Esophagus squamous epithelium (tissue), 5 donors: ENCODE measurements at regions not wholly inside any gene's neighbourhood (a gene's known extent, or its start where the extent isn't known, plus 50 kb on each side); places are given as distances from the start of the nearest gene placed in this dataset.

Source experiments
- DNase-seq: peaks from one replicate; lab custom pipeline; 2025; lab: John Stamatoyannopoulos, UW
- H3K27ac ChIP-seq, 4 donors: fragments of 200-600 bp; sonication (generic); one replicate each; pipeline ENCODE4 v1.5.1; 2016 to 2019; ENCODE audit warnings: mild to moderate bottlenecking in 1 of 4
- H3K27me3 ChIP-seq, 4 donors: fragments of 200-600 bp; sonication (generic); 1 replicate in 3 of 4; 2 replicates in 1 of 4; pipeline versions ENCODE4 v1.5.1 to v1.6.0; 2017 to 2021; ENCODE audit warnings: antibody characterized with exemption in 1 of 4
- H3K36me3 ChIP-seq, 3 donors: fragments of 200-600 bp; sonication (generic); one replicate each; pipeline ENCODE4 v1.5.1; 2016 to 2019
- H3K4me1 ChIP-seq, 3 donors: fragments of 200-600 bp; sonication (generic); one replicate each; pipeline ENCODE4 v1.5.1; 2017 to 2019
- H3K4me3 ChIP-seq, 4 donors: fragments of 200-600 bp; sonication (generic); 1 replicate in 3 of 4; 2 replicates in 1 of 4; pipeline ENCODE4 v1.5.1; 2016 to 2019; ENCODE audit warnings: mild to moderate bottlenecking in 2 of 4, moderate library complexity in 1 of 4
- H3K9me3 ChIP-seq, 3 donors: fragments of 200-600 bp; sonication (generic); one replicate each; pipeline ENCODE4 v1.5.1; 2016 to 2019
- CTCF ChIP-seq, 6 experiments: fragments of 450-650 bp in 4 of 6; fragments of 200-600 bp in 2 of 6; sonication (generic) in 2 of 6; IDR thresholded peaks; one replicate each; pipeline ENCODE4 v1.5.1; 2016 to 2019; ENCODE audit warnings: antibody characterized with exemption in 6 of 6, mild to moderate bottlenecking in 4 of 6, moderate library complexity in 4 of 6
- POLR2A ChIP-seq, 4 donors: fragments of 450-650 bp; IDR thresholded peaks; one replicate each; pipeline ENCODE4 v1.6.1; 2017; ENCODE audit warnings: antibody characterized with exemption in 4 of 4, mild to moderate bottlenecking in 4 of 4, moderate library complexity in 3 of 4
- WGBS, 2 donors: methylation state at CpG; one replicate each; pipeline ENCODE4 v1.1.5; 2018; 5-methylcytosine and 5-hydroxymethylcytosine counted together
- intact Hi-C: fragments of 100-400 bp; cut with DNase I; formaldehyde crosslinking; loops from one replicate; pipeline ENCODE4 v1.15.0; 2022
- donor health status: DM: yes; HTN: yes; CAD: no.

DNA sequence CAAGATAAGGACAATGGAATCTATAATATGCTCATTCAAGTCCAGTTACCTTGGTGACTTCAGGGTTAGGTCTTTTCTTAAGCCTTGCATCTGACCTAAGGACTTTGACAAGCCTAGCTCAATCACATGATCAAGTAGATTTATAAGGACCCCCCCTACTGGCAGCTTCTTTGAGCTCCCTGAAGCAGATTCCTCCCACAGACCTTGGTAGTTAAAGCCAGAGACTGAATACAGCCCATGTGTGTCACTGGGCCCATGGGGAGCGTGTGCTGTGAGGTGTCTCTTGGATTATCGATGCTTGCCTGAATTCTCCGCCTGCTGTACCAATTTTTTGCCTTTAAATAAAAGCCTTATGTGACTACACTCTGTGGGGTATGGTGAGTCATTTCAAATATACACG is 372.7 kb upstream of the RGS17 start:
- TF ChIP-seq CTCF (IDR thresholded peaks at IDR 0.05) = no peak

GRCh38 chr6:153493501-153493900 is 362.4 kb upstream of the RGS17 start:
- DNase-seq = no peak
- intact Hi-C loops = no loop called here
- no peak for TF ChIP-seq CTCF (IDR thresholded peaks at IDR 0.05)
- no peak for TF ChIP-seq POLR2A (IDR thresholded peaks at IDR 0.05)
- H3K4me3 ChIP-seq = no peak overlapping the region
- WGBS, 2 donors = 62 to 68% methylated on average over 2 of the region's 2 CpGs
- no peaks in the 10 kb centered on the region for H3K27me3 ChIP-seq
- no peaks in the 10 kb centered on the region for H3K36me3 ChIP-seq
- no peak overlapping the region for H3K27ac ChIP-seq
- no peaks in the 10 kb centered on the region for H3K4me1 ChIP-seq
- no peaks in the 10 kb centered on the region for H3K9me3 ChIP-seq

More for the DNA sequence above, 372.7 kb upstream of the RGS17 start:
- Histone ChIP-seq H3K9me3 (no peaks in the 10 kb centered on the region), H3K27me3 (no peaks in the 10 kb centered on the region), H3K4me1 (no peaks in the 10 kb centered on the region), H3K27ac (no peak overlapping the region), H3K4me3 (no peak overlapping the region), H3K36me3 (no peaks in the 10 kb centered on the region)
- no peak for DNase-seq
- intact Hi-C loops = no loop called here
- 69 to 86% methylated on average over 4 of the region's 4 CpGs for WGBS, 2 donors

GRCh38 chr6:153489479-153489878 is 358.4 kb upstream of the RGS17 start:
- DNase-seq = no peak
- Histone ChIP-seq H3K27me3 (no peaks in the 10 kb centered on the region), H3K27ac (no peak overlapping the region), H3K4me1 (no peaks in the 10 kb centered on the region), H3K9me3 (no peaks in the 10 kb centered on the region), H3K4me3 (no peak overlapping the region), H3K36me3 (no peaks in the 10 kb centered on the region)
- intact Hi-C loops = no loop called here
- TF ChIP-seq POLR2A (IDR thresholded peaks at IDR 0.05) (no peak), CTCF (IDR thresholded peaks at IDR 0.05) (no peak)
- 60 to 76% methylated on average over 4 of the region's 4 CpGs for WGBS, 2 donors

- no peaks in the 10 kb centered on the region for H3K9me3 ChIP-seq
- intact Hi-C loops = no loop called here
- H3K27ac ChIP-seq = no peak overlapping the region
- H3K4me1 ChIP-seq = no peaks in the 10 kb centered on the region
- no peaks in the 10 kb centered on the region for H3K27me3 ChIP-seq
- H3K36me3 ChIP-seq = no peaks in the 10 kb centered on the region
- H3K4me3 ChIP-seq = no peak overlapping the region
- 72 to 73% methylated on average over 1 of the region's 1 CpG for WGBS, 2 donors
- DNase-seq = no peak
- TF ChIP-seq POLR2A (IDR thresholded peaks at IDR 0.05) (no peak), CTCF (IDR thresholded peaks at IDR 0.05) (no peak)
These were observed 357.2 kb upstream of the RGS17 start for GRCh38 chr6:153488267-153488666.

DNA sequence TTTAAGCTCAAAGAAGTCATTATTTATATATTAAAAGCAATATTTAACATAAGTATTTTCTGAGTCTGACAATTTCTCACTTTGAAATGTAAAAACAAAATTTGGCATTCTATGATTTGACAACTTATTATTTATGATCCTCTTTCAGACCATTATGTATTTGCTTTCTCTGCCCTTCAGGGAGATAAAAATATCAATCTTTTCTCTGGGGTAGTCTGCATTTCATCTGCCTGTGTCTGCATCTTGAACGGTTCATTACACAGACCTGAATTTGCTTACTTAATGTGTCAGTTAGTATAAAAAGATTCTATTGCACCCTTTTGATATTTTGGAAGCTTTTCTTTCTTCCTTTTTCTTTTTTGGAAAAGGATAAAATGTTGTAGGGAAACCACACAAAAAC is 354.0 kb upstream of the RGS17 start:
- whole genome bisulfite sequencing, 2 donors = 25 to 28% methylated on average over 1 of the region's 1 CpG
- no peak for DNase-seq
- no peak overlapping the region for H3K4me3 ChIP-seq
- H3K36me3 ChIP-seq = no peaks in the 10 kb centered on the region
- H3K9me3 ChIP-seq = no peaks in the 10 kb centered on the region
- H3K27me3 ChIP-seq = no peaks in the 10 kb centered on the region
- H3K4me1 ChIP-seq = no peaks in the 10 kb centered on the region
- H3K27ac ChIP-seq = no peak overlapping the region
- TF ChIP-seq POLR2A (IDR thresholded peaks at IDR 0.05) (no peak), CTCF (IDR thresholded peaks at IDR 0.05) (no peak)
- intact Hi-C loops = no loop called here
